Stomach (tissue), 4 donors: ENCODE measurements at regions not wholly inside any gene's neighbourhood (a gene's known extent, or its start where the extent isn't known, plus 50 kb on each side); places are given as distances from the start of the nearest gene placed in this dataset.

Experiments
- POLR2A ChIP-seq, 4 donors: fragments of 450-650 bp; IDR thresholded peaks; one replicate each; pipeline ENCODE4 v1.6.1; 2016; ENCODE audit warnings: antibody characterized with exemption in 4 of 4, control low read depth in 2 of 4, mild to moderate bottlenecking in 1 of 4, moderate library complexity in 1 of 4
- POLR2AphosphoS5 ChIP-seq, 3 donors: sonication (generic); formaldehyde crosslinking; IDR thresholded peaks; one replicate each; pipeline ENCODE4 v1.6.1; 2016; ENCODE audit warnings: antibody characterized with exemption in 3 of 3
- TF ChIP-seq, protein P1 (sequence below), 7 experiments: fragments of 450-650 bp in 4 of 7; fragments of 200-600 bp in 3 of 7; sonication (generic) in 3 of 7; IDR thresholded peaks; one replicate each; pipeline ENCODE4 v1.5.1; 2016 to 2019; ENCODE audit warnings: antibody characterized with exemption in 7 of 7, control low read depth in 2 of 7, mild to moderate bottlenecking in 1 of 7

DNA sequence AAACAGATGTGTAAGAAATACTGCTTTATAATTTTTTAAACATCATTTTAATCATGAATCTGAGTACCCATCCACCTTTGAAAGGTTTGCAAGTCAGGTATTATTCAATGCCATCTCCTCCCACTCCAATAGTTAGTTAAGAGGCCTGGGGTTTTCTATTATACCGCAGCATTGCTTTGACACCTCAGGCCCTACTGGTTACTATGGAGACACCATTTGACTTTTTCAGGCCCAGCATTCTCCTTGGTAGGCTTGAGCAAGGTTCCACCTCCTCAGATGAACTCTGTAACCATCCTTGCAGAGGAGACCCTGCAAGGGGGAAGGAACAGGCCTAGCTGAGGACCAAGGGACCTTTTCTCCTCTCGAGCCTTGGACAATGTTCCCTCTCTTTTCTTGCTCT lies 326.9 kb upstream of the NPSR1 start:
- TF ChIP-seq POLR2AphosphoS5 (IDR thresholded peaks at IDR 0.05), result no peak
- TF ChIP-seq, protein P1, sequence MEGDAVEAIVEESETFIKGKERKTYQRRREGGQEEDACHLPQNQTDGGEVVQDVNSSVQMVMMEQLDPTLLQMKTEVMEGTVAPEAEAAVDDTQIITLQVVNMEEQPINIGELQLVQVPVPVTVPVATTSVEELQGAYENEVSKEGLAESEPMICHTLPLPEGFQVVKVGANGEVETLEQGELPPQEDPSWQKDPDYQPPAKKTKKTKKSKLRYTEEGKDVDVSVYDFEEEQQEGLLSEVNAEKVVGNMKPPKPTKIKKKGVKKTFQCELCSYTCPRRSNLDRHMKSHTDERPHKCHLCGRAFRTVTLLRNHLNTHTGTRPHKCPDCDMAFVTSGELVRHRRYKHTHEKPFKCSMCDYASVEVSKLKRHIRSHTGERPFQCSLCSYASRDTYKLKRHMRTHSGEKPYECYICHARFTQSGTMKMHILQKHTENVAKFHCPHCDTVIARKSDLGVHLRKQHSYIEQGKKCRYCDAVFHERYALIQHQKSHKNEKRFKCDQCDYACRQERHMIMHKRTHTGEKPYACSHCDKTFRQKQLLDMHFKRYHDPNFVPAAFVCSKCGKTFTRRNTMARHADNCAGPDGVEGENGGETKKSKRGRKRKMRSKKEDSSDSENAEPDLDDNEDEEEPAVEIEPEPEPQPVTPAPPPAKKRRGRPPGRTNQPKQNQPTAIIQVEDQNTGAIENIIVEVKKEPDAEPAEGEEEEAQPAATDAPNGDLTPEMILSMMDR (IDR thresholded peaks at IDR 0.05), result no peak
- TF ChIP-seq POLR2A (IDR thresholded peaks at IDR 0.05), result no peak
